Activated T-helper 1 cell treated with anti-CD3 and anti-CD28 coated beads, Interleukin-12 subunit alpha, Interleukin-12 subunit beta, Interleukin-2, Interleukin-4 antibody, amounts not matched to agents 30 ng/mL and 10 ng/mL and 1 ng/mL, durations not matched to agents 14 hours and 24 hours and 36 hours (primary cell): ENCODE measurements at regions not wholly inside any gene's neighbourhood (a gene's known extent, or its start where the extent isn't known, plus 50 kb on each side); places are given as distances from the start of the nearest gene placed in this dataset.
"Not testable (repeated sequence)": the region's sequence is repeated elsewhere in the genome, so short reads cannot be mapped to it uniquely, and the experiment has no call there.

Source experiments
- DNase-seq: peaks from one replicate; pipeline ENCODE4 v3.0.0; 2021; ENCODE audit warnings: low spot score
- H3K27ac Mint-ChIP-seq: one replicate; pipeline ENCODE4 v1.8.0; 2021; ENCODE audit warnings: mild to moderate bottlenecking, mixed read lengths
- H3K27me3 Mint-ChIP-seq: one replicate; pipeline ENCODE4 v1.8.0; 2022; ENCODE audit warnings: mild to moderate bottlenecking, moderate library complexity, mixed read lengths; ENCODE audit not compliant: insufficient read depth
- H3K36me3 Mint-ChIP-seq: one replicate; pipeline ENCODE4 v1.8.0; 2021; ENCODE audit warnings: low read depth, mixed read lengths
- H3K4me1 Mint-ChIP-seq: one replicate; pipeline ENCODE4 v1.8.0; 2021; ENCODE audit warnings: low read depth, mixed read lengths
- H3K4me3 Mint-ChIP-seq: one replicate; pipeline ENCODE4 v1.8.0; 2021; ENCODE audit warnings: mild to moderate bottlenecking, moderate library complexity, mixed read lengths
- H3K9me3 Mint-ChIP-seq: one replicate; pipeline ENCODE4 v1.8.0; 2021; ENCODE audit warnings: mixed read lengths
- intact Hi-C: fragments of 100-400 bp; cut with micrococcal nuclease; formaldehyde crosslinking; loops from one replicate; pipeline ENCODE4 v1.15.1; 2024

- Mint-ChIP-seq H3K4me3 (no peak overlapping the region), H3K9me3 (no peaks in the 10 kb centered on the region), H3K27me3 (peaks cover 2% of the 10 kb centered on the region), H3K4me1 (no peaks in the 10 kb centered on the region), H3K27ac (no peak overlapping the region), H3K36me3 (no peaks in the 10 kb centered on the region)
- intact Hi-C loops = no loop called here
- DNase-seq = no peak
Measured at GRCh38 chr10:84957427-84957826, 629.0 kb downstream of the CCSER2 start.

- intact Hi-C loops = no loop called here
Measured at GRCh38 chr10:84965468-84965867, 637.1 kb downstream of the CCSER2 start.

GRCh38 chr10:84966708-84967441, 638.5 kb downstream of the CCSER2 start:
- Mint-ChIP-seq H3K27ac (no peak overlapping the region), H3K36me3 (no peaks in the 10 kb centered on the region), H3K4me1 (no peaks in the 10 kb centered on the region), H3K4me3 (no peak overlapping the region), H3K9me3 (no peaks in the 10 kb centered on the region), H3K27me3 (no peaks in the 10 kb centered on the region)
- no peak for DNase-seq
- intact Hi-C loops = no loop called here

More at GRCh38 chr10:84965468-84965867, 637.1 kb downstream of the CCSER2 start:
- no peaks in the 10 kb centered on the region for H3K4me1 Mint-ChIP-seq
- H3K27ac Mint-ChIP-seq = no peak overlapping the region
- no peak for DNase-seq
- no peaks in the 10 kb centered on the region for H3K9me3 Mint-ChIP-seq
- H3K36me3 Mint-ChIP-seq = no peaks in the 10 kb centered on the region
- no peak overlapping the region for H3K4me3 Mint-ChIP-seq
- no peaks in the 10 kb centered on the region for H3K27me3 Mint-ChIP-seq

- H3K4me3 Mint-ChIP-seq, H3K27me3 Mint-ChIP-seq, H3K36me3 Mint-ChIP-seq, intact Hi-C loops, H3K27ac Mint-ChIP-seq, DNase-seq, H3K4me1 Mint-ChIP-seq, H3K9me3 Mint-ChIP-seq: not testable (repeated sequence)
Measured at GRCh38 chr10:84969297-84969696, 640.9 kb downstream of the CCSER2 start.

GRCh38 chr10:84987039-84987438, 658.6 kb downstream of the CCSER2 start:
- DNase-seq = no peak
- Mint-ChIP-seq H3K27ac (no peak overlapping the region), H3K36me3 (no peaks in the 10 kb centered on the region), H3K9me3 (no peaks in the 10 kb centered on the region), H3K4me1 (no peaks in the 10 kb centered on the region), H3K27me3 (no peaks in the 10 kb centered on the region), H3K4me3 (no peak overlapping the region)
- intact Hi-C loops = no loop called here

GRCh38 chr10:84988011-84988410, 659.6 kb downstream of the CCSER2 start:
- no peaks in the 10 kb centered on the region for H3K27me3 Mint-ChIP-seq

GRCh38 chr10:84990713-84991112, 662.3 kb downstream of the CCSER2 start:
- Mint-ChIP-seq H3K27ac (no peak overlapping the region), H3K36me3 (no peaks in the 10 kb centered on the region), H3K9me3 (no peaks in the 10 kb centered on the region), H3K27me3 (no peaks in the 10 kb centered on the region), H3K4me3 (no peak overlapping the region), H3K4me1 (no peaks in the 10 kb centered on the region)
- intact Hi-C loops = no loop called here
- no peak for DNase-seq

More at GRCh38 chr10:84988011-84988410, 659.6 kb downstream of the CCSER2 start:
- H3K4me3 Mint-ChIP-seq = no peak overlapping the region
- intact Hi-C loops = no loop called here
- H3K36me3 Mint-ChIP-seq = no peaks in the 10 kb centered on the region
- no peak for DNase-seq
- no peak overlapping the region for H3K27ac Mint-ChIP-seq
- no peaks in the 10 kb centered on the region for H3K9me3 Mint-ChIP-seq
- no peaks in the 10 kb centered on the region for H3K4me1 Mint-ChIP-seq

GRCh38 chr10:84991301-84991700, 662.9 kb downstream of the CCSER2 start:
- Mint-ChIP-seq H3K4me3 (no peak overlapping the region), H3K9me3 (no peaks in the 10 kb centered on the region), H3K4me1 (no peaks in the 10 kb centered on the region), H3K36me3 (no peaks in the 10 kb centered on the region), H3K27me3 (no peaks in the 10 kb centered on the region), H3K27ac (no peak overlapping the region)
- DNase-seq = no peak
- intact Hi-C loops = no loop called here

GRCh38 chr10:84993251-84994035, 665.1 kb downstream of the CCSER2 start:
- Mint-ChIP-seq H3K4me3 (no peak overlapping the region), H3K9me3 (no peaks in the 10 kb centered on the region)

GRCh38 chr10:84994722-84995121, 666.3 kb downstream of the CCSER2 start:
- no peak overlapping the region for H3K4me3 Mint-ChIP-seq
- H3K4me1 Mint-ChIP-seq = no peaks in the 10 kb centered on the region
- intact Hi-C loops = no loop called here
- H3K9me3 Mint-ChIP-seq = no peaks in the 10 kb centered on the region
- no peak for DNase-seq
- H3K36me3 Mint-ChIP-seq = no peaks in the 10 kb centered on the region
- H3K27ac Mint-ChIP-seq = no peak overlapping the region
- H3K27me3 Mint-ChIP-seq = no peaks in the 10 kb centered on the region

More at GRCh38 chr10:84993251-84994035, 665.1 kb downstream of the CCSER2 start:
- Mint-ChIP-seq H3K27me3 (no peaks in the 10 kb centered on the region), H3K27ac (no peak overlapping the region), H3K4me1 (no peaks in the 10 kb centered on the region), H3K36me3 (no peaks in the 10 kb centered on the region)
- intact Hi-C loops = no loop called here
- DNase-seq = no peak

GRCh38 chr10:84996580-84996979, 668.2 kb downstream of the CCSER2 start:
- intact Hi-C loops = no loop called here
- no peak overlapping the region for H3K27ac Mint-ChIP-seq
- no peaks in the 10 kb centered on the region for H3K36me3 Mint-ChIP-seq
- H3K4me1 Mint-ChIP-seq = no peaks in the 10 kb centered on the region
- H3K9me3 Mint-ChIP-seq = no peaks in the 10 kb centered on the region
- H3K4me3 Mint-ChIP-seq = no peak overlapping the region
- no peak for DNase-seq
- H3K27me3 Mint-ChIP-seq = no peaks in the 10 kb centered on the region

GRCh38 chr10:84997870-84998269, 669.5 kb downstream of the CCSER2 start:
- intact Hi-C loops = no loop called here
- Mint-ChIP-seq H3K4me1 (no peaks in the 10 kb centered on the region), H3K27ac (no peak overlapping the region), H3K27me3 (no peaks in the 10 kb centered on the region), H3K4me3 (no peak overlapping the region), H3K9me3 (no peaks in the 10 kb centered on the region), H3K36me3 (no peaks in the 10 kb centered on the region)
- DNase-seq = no peak

- H3K36me3 Mint-ChIP-seq = no peaks in the 10 kb centered on the region
- H3K9me3 Mint-ChIP-seq = no peaks in the 10 kb centered on the region
- no peak overlapping the region for H3K27ac Mint-ChIP-seq
- DNase-seq = no peak
- no peak overlapping the region for H3K4me3 Mint-ChIP-seq
- H3K4me1 Mint-ChIP-seq = no peaks in the 10 kb centered on the region
- intact Hi-C loops = no loop called here
- H3K27me3 Mint-ChIP-seq = no peaks in the 10 kb centered on the region
Measured at GRCh38 chr10:84999929-85000328, 671.5 kb downstream of the CCSER2 start.
